ENCODE measurements at regions not wholly inside any gene's neighbourhood (a gene's known extent, or its start where the extent isn't known, plus 50 kb on each side); places are given as distances from the start of the nearest gene placed in this dataset.

- TF ChIP-seq EZH2phosphoT487 (IDR thresholded peaks at IDR 0.05; ENCODE audit: borderline replicate concordance, low read depth, low read length) (no peak), CTCF (conservative IDR thresholded peaks at IDR 0.05; ENCODE audit: low read length) (no peak)
These were observed 199.5 kb downstream of the FOXD4L6 start for GRCh38 chr9:40928803-40929487.

Measured in OCI-LY7 (cell line).